SW480 (cell line): ENCODE measurements at regions not wholly inside any gene's neighbourhood (a gene's known extent, or its start where the extent isn't known, plus 50 kb on each side); places are given as distances from the start of the nearest gene placed in this dataset.

ENCODE experiments used
- DNase-seq: peaks from one replicate; pipeline ENCODE4 v3.0.0-alpha.2; 2016; ENCODE audit warnings: low spot score

DNA sequence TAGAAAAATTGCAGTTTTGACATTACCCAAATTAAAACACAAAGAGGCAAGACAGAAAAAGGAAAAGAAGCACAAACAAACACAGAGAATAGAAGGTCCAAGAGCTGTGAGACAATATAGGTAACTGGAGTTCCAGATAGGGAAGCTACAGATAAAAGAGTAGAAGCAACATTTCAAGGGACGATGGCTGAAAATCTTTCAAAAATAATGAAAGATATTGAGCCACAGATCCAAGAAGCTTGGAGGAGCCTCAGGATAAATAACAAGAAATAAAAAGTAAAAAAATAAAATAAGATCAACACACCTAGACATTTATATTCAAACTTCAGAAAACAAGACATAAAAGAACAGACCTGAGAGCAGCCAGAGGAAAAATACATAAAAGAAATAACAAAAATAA, 164.9 kb downstream of the FNDC1 start:
- DNase-seq = no peak

DNA sequence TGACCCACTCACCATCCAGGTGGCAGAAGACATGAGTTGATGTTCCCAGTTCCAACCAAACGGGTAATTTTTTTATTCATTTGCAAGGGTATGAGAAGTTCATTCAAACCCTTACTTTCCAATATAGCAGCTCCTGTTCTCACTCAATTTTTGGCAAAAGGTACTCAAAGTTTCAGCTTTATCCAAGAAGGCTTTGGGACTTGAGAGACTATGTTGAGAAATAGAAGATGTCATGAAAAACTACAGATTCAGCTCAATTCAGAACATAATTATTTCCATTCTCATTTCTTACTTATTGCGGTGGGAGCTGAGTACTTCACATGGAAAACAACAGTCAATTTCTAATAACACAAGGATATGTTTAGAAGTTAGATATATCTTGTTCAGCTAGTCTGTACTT, 162.3 kb downstream of the FNDC1 start:
- DNase-seq = no peak

DNA sequence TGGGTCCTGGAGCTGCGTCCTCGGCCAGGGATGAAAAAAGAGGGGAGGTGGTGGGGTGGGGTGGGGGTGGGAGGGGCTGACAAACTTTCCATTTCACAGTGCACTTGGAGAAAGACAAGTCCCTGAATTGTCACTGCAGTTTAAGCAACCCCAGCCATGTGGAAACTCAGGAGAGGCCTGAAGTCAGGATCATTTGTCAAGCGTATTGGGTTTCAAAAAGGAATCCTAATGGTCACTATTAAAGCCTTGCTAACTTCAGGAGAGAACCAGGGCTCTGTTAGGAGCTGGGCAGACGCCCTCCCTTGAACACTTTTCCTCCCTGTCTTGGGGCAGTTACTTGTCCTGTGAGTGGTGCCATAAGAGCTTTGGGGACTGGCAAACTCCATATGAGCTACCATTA, 159.9 kb downstream of the FNDC1 start:
- DNase-seq = no peak

DNA sequence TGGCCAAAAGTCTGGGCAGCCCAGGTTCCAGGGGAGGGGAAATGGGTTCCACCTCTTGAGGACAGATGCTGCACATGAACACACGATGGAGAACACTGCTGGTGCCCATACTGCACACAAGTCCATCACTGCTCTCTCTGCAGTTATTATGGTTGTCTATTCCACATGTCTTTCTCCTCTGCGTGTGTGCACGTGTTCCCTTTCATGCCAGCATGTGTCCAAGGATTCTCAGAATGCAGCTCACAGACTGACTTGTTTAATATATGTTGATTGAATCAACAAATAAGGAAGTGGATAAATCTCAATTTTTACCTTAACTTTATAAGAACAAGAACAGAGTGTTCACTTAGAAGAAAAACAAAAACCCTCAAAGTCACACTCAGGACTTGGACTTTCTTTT, 158.9 kb downstream of the FNDC1 start:
- DNase-seq = no peak

DNA sequence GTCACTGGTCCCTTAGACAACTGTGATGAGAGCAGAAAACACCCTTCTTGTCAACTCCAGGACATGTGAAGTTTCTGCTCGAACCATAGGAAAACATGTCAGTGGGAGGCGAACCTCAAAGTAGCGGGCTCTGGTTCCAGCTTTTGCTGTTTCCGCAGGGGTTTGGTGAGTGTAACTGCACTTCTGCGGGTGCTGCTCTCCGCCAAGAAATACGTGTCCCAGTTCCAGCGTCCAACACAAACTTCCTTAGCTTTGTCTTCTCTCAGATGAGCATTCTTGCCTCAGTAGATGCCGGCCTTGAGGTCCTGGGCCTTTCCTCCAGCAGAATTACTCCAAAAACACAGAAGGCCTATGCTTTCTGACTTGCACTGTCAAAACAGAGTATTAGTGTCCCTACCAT, 156.3 kb downstream of the FNDC1 start:
- DNase-seq = no peak

DNA sequence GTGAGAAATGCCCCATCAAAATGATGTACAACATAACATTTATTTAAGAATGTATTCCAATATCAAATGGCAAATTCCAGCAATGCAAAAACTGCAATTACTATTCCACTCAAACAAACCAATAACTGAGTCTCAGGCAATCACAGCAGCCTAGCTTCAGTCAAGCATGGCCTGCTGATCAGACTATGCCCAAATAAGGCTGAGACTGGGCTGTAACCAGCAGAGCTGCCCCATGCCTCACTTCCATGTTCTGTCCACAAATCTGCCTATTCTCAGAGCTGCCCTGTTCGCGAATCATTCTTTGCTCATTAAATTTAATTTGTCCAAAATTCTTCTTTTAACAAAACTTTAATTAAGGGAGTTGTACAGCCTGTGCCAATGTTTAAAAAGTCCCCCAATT, 155.4 kb downstream of the FNDC1 start:
- DNase-seq = no peak
